ENCODE measurements at regions not wholly inside any gene's neighbourhood (a gene's known extent, or its start where the extent isn't known, plus 50 kb on each side); places are given as distances from the start of the nearest gene placed in this dataset.
"Not testable (repeated sequence)": the region's sequence is repeated elsewhere in the genome, so short reads cannot be mapped to it uniquely, and the experiment has no call there.

DNA sequence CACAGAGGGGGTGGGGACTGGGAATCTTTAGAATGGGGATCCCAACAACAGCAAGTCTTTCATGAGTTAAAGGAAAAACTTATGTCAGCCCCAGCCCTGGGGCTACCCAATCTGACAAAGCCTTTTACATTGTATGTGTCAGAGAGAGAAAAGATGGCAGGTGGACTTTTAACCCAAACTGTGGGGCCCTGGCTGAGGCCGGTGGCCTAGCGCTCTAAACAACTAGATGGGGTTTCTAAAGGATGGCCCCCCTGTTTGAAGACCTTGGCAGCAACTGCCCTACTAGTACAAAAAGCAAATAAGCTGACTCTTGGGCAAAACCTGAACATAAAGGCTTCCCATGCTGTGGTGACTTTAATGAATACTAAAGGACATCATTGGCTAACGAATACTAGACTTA, 83.9 kb upstream of the TANC1 start:
- H3K27me3 Mint-ChIP-seq: peaks cover 5 to 14% of the 10 kb centered on the region in 2 donors
- H3K27ac ChIP-seq (ENCODE audit: low read depth, low read length); H3K36me3 ChIP-seq (ENCODE audit: insufficient read depth, low read length); H3K4me3 Mint-ChIP-seq; H3K27me3 ChIP-seq (ENCODE audit: insufficient read depth, low read length); POLR2A ChIA-PET (ENCODE audit: partially characterized antibody); H3K4me1 ChIP-seq (ENCODE audit: insufficient read depth, low read length); CTCF ChIA-PET (ENCODE audit: partially characterized antibody); intact Hi-C loops (cut with micrococcal nuclease); H3K4me3 ChIP-seq (ENCODE audit: low read length in 2 of 2); H3K9me3 Mint-ChIP-seq; H3K36me3 Mint-ChIP-seq; DNase-seq; H3K27ac Mint-ChIP-seq; H3K9me3 ChIP-seq (ENCODE audit: control insufficient read depth in 1 of 2, low read length in 2 of 2); H3K4me1 Mint-ChIP-seq: not testable (repeated sequence)

DNA sequence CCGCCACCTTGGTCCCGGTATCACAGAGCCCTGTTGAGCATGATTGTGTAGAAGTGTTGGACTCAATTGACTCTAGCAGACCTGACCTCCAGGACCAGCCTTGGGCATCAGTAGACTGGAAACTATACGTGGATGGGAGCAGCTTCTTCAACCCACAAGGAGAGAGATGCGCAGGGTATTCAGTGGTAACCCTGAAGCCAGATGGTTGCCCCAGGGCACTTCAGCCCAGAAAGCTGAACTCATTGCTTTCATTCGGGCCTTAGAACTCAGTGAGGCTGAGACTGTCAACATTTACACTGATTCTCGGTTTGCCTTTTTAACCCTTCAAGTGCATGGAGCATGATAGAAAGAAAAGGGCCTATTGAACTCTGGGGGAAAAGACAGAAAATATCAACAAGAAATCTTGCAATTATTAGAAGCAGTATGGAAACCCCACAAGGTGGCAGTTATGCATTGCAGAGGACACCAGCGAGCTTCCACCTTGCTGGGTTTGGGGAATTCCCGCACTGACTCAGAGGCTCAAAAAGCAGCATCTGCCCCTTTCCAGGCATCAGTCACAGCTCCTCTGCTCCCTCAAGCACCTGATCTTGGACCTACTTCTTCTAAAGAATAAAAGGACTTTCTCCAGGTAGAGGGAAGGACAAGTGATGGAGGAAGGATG, 83.3 kb upstream of the TANC1 start:
- H3K9me3 Mint-ChIP-seq; H3K4me1 Mint-ChIP-seq; intact Hi-C loops (cut with micrococcal nuclease); H3K4me3 Mint-ChIP-seq; H3K27ac ChIP-seq (ENCODE audit: low read depth, low read length); H3K9me3 ChIP-seq (ENCODE audit: control insufficient read depth in 1 of 2, low read length in 2 of 2); CTCF ChIA-PET (ENCODE audit: partially characterized antibody); H3K36me3 ChIP-seq (ENCODE audit: insufficient read depth, low read length); H3K4me3 ChIP-seq (ENCODE audit: low read length in 2 of 2); H3K27me3 ChIP-seq (ENCODE audit: insufficient read depth, low read length); DNase-seq; POLR2A ChIA-PET (ENCODE audit: partially characterized antibody); H3K27ac Mint-ChIP-seq; H3K4me1 ChIP-seq (ENCODE audit: insufficient read depth, low read length); H3K36me3 Mint-ChIP-seq: not testable (repeated sequence)
- H3K27me3 Mint-ChIP-seq: peaks cover 8 to 14% of the 10 kb centered on the region in 2 donors

DNA sequence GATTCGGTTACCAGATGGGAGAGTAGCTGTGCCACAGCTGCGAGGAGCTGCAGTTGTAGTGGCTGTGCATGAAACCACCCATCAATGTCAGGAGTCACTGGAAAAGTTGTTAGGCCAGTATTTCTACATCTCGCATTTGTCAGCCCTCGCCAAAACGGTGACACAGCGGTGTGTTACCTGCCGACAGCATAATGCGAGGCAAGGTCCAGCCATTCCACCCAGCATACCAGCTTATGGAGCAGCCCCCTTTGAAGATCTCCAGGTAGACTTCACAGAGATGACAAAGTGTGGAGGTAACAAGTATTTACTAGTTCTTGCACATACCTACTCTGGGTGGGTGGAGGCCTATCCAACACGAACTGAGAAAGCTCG, 82.8 kb upstream of the TANC1 start:
- H3K9me3 Mint-ChIP-seq; H3K27ac Mint-ChIP-seq; POLR2A ChIA-PET (ENCODE audit: partially characterized antibody); H3K27me3 ChIP-seq (ENCODE audit: insufficient read depth, low read length); CTCF ChIA-PET (ENCODE audit: partially characterized antibody); DNase-seq; H3K4me3 Mint-ChIP-seq; H3K4me1 Mint-ChIP-seq; H3K36me3 Mint-ChIP-seq; H3K27ac ChIP-seq (ENCODE audit: low read depth, low read length); H3K36me3 ChIP-seq (ENCODE audit: insufficient read depth, low read length); intact Hi-C loops (cut with micrococcal nuclease); H3K9me3 ChIP-seq (ENCODE audit: control insufficient read depth in 1 of 2, low read length in 2 of 2); H3K4me1 ChIP-seq (ENCODE audit: insufficient read depth, low read length); H3K4me3 ChIP-seq (ENCODE audit: low read length in 2 of 2): not testable (repeated sequence)
- peaks cover 8 to 15% of the 10 kb centered on the region in 2 donors for H3K27me3 Mint-ChIP-seq

DNA sequence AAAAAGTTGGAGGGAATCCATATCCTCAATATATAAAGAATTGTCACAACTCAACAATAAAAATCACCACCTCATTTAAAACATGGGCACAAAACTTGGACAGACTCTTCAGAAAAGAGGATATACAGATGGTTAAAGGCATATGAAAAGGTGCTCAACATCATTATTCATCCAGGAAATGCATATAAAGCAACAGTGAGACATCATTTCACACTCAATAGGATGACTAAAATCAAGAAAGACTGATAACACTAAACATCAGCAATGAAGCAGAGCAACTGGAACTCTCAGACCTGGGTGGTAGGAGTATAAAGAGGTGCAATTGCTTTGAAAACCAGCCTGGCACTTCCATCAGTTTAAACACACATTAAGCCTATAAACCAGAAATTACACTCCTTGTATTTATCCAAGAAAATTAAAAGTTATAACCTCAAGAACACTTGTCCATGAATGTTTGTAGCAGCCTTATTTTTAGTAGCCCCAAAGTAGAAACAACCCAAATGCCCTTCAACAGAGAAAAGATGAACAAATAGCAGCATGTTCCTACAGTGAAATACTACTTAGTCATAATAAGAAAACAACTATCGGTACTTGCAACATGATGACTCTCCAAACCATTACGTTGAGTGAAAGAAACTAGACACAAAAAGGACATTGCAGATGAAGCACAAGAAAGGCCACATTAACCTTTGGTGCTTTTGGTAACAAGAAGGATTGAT, 79.1 kb upstream of the TANC1 start:
- peaks cover 15 to 22% of the 10 kb centered on the region in 2 donors for H3K27me3 Mint-ChIP-seq
- no peak for DNase-seq
- CTCF ChIA-PET (ENCODE audit: partially characterized antibody): no interaction called here
- POLR2A ChIA-PET (ENCODE audit: partially characterized antibody): no interaction called here
- H3K4me3 Mint-ChIP-seq: no peak overlapping the region
- H3K4me1 ChIP-seq (ENCODE audit: insufficient read depth, low read length): no peaks in the 10 kb centered on the region
- H3K36me3 ChIP-seq (ENCODE audit: insufficient read depth, low read length): no peaks in the 10 kb centered on the region
- H3K36me3 Mint-ChIP-seq: no peaks in the 10 kb centered on the region
- no peak overlapping the region for H3K27ac Mint-ChIP-seq
- H3K4me3 ChIP-seq (ENCODE audit: low read length in 2 of 2): no peak overlapping the region
- H3K27ac ChIP-seq (ENCODE audit: low read depth, low read length): no peak overlapping the region
- H3K27me3 ChIP-seq (ENCODE audit: insufficient read depth, low read length): no peaks in the 10 kb centered on the region
- H3K9me3 ChIP-seq (ENCODE audit: control insufficient read depth in 1 of 2, low read length in 2 of 2): no peaks in the 10 kb centered on the region
- intact Hi-C loops (cut with micrococcal nuclease): no loop called here
- no peaks in the 10 kb centered on the region for H3K4me1 Mint-ChIP-seq
- H3K9me3 Mint-ChIP-seq: peaks cover 0 to 3% (median 0%) of the 10 kb centered on the region in 8 donors

DNA sequence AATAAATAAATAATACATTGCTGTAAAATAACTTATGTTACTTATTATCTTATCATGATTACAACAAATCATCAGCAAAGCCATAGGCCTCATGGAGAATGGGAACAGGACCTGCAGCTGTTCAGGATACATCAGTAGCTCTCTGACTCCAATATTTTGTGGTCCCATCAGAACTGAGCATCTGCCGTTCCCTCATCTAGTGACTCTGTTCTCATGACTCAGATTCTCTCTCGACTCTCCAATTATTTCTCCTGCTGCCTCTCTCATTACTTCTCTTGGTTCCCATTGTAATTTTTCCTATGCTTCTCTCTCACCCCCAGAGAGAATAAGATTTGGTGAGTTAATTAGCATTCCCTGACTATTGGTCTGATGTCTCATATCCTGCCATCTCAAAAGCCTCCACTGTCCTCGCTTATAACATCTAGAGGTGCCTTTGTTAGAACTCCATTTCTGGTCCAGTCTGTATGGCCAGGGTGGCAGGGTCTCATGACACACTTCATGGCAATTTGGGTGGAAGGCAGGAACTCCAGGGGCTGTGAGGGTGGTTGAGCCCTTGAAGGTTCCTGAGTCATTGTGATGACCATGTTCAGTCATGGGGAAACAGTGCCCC, 78.0 kb upstream of the TANC1 start:
- ChIA-PET POLR2A (ENCODE audit: partially characterized antibody) (no interaction called here), CTCF (ENCODE audit: partially characterized antibody) (no interaction called here)
- peaks cover 0 to 3% (median 0%) of the 10 kb centered on the region in 8 donors for H3K9me3 Mint-ChIP-seq
- peaks cover 15 to 22% of the 10 kb centered on the region in 2 donors for H3K27me3 Mint-ChIP-seq
- H3K4me1 ChIP-seq (ENCODE audit: insufficient read depth, low read length): no peaks in the 10 kb centered on the region
- no peak overlapping the region for H3K27ac ChIP-seq (ENCODE audit: low read depth, low read length)
- no peaks in the 10 kb centered on the region for H3K36me3 ChIP-seq (ENCODE audit: insufficient read depth, low read length)
- H3K4me3 Mint-ChIP-seq: no peak overlapping the region
- H3K36me3 Mint-ChIP-seq: no peaks in the 10 kb centered on the region
- no peaks in the 10 kb centered on the region for H3K9me3 ChIP-seq (ENCODE audit: control insufficient read depth in 1 of 2, low read length in 2 of 2)
- H3K27ac Mint-ChIP-seq: no peak overlapping the region
- intact Hi-C loops (cut with micrococcal nuclease): no loop called here
- no peak overlapping the region for H3K4me3 ChIP-seq (ENCODE audit: low read length in 2 of 2)
- DNase-seq: no peak
- no peaks in the 10 kb centered on the region for H3K27me3 ChIP-seq (ENCODE audit: insufficient read depth, low read length)
- no peaks in the 10 kb centered on the region for H3K4me1 Mint-ChIP-seq

DNA sequence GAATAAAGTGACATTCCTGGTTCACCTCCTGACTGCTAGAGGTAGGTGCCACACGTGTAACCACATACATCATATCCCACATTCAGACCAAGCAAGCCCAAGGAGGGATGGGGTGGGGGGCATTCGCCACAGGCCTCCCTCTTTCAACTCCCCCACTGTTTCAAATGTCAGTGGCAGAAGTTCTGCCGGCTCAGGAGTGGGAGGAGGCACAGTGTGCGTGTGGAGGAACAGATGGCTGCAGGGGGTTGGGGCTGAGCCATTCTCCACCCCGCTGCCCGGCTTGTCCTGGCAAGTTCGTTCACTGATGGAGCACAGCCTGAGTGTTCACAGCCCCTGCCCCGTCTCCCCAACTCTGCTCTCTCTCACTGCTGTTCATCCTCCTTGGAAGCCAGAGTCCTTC, 75.4 kb upstream of the TANC1 start:
- DNase-seq: no peak
- no peaks in the 10 kb centered on the region for H3K36me3 ChIP-seq (ENCODE audit: insufficient read depth, low read length)
- ChIA-PET CTCF (ENCODE audit: partially characterized antibody) (no interaction called here), POLR2A (ENCODE audit: partially characterized antibody) (no interaction called here)
- peaks cover 12 to 13% of the 10 kb centered on the region in 2 donors for H3K27me3 Mint-ChIP-seq
- no peaks in the 10 kb centered on the region for H3K36me3 Mint-ChIP-seq
- H3K27me3 ChIP-seq (ENCODE audit: insufficient read depth, low read length): no peaks in the 10 kb centered on the region
- no peak overlapping the region for H3K27ac ChIP-seq (ENCODE audit: low read depth, low read length)
- H3K9me3 ChIP-seq (ENCODE audit: control insufficient read depth in 1 of 2, low read length in 2 of 2): no peaks in the 10 kb centered on the region
- no peaks in the 10 kb centered on the region for H3K4me1 ChIP-seq (ENCODE audit: insufficient read depth, low read length)
- no peak overlapping the region for H3K27ac Mint-ChIP-seq
- H3K4me1 Mint-ChIP-seq: no peaks in the 10 kb centered on the region
- H3K4me3 Mint-ChIP-seq: no peak overlapping the region
- peaks cover 0 to 3% (median 0%) of the 10 kb centered on the region in 8 donors for H3K9me3 Mint-ChIP-seq
- H3K4me3 ChIP-seq (ENCODE audit: low read length in 2 of 2): no peak overlapping the region
- intact Hi-C loops (cut with micrococcal nuclease): no loop called here

DNA sequence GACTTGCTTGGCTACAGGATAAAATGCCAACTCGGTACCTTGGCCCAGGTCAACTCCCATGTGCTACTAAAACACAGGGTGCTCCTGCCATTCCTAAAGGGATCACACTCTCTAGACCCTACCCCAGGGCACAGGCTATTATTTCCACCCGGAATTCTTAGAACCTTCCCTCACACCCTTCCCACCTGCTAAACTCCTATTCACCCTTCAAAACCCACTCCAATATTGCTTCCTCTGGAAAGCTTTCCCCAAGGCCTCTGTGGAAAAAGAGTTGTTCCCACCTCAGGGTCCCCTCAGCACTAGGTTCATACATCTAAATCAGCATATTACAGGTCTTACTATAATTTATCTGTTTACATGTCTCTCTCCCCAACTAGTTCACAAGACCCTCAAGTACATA, 75.0 kb upstream of the TANC1 start:
- H3K36me3 Mint-ChIP-seq: no peaks in the 10 kb centered on the region
- Histone ChIP-seq H3K36me3 (ENCODE audit: insufficient read depth, low read length) (no peaks in the 10 kb centered on the region), H3K9me3 (ENCODE audit: control insufficient read depth in 1 of 2, low read length in 2 of 2) (no peaks in the 10 kb centered on the region), H3K27ac (ENCODE audit: low read depth, low read length) (no peak overlapping the region), H3K27me3 (ENCODE audit: insufficient read depth, low read length) (no peaks in the 10 kb centered on the region), H3K4me3 (ENCODE audit: low read length in 2 of 2) (no peak overlapping the region), H3K4me1 (ENCODE audit: insufficient read depth, low read length) (no peaks in the 10 kb centered on the region)
- no peak overlapping the region for H3K4me3 Mint-ChIP-seq
- H3K27me3 Mint-ChIP-seq: peaks cover 12 to 13% of the 10 kb centered on the region in 2 donors
- intact Hi-C loops (cut with micrococcal nuclease): no loop called here
- DNase-seq: no peak
- H3K4me1 Mint-ChIP-seq: no peaks in the 10 kb centered on the region
- ChIA-PET CTCF (ENCODE audit: partially characterized antibody) (no interaction called here), POLR2A (ENCODE audit: partially characterized antibody) (no interaction called here)
- H3K9me3 Mint-ChIP-seq: peaks cover 0 to 3% (median 0%) of the 10 kb centered on the region in 8 donors
- H3K27ac Mint-ChIP-seq: no peak overlapping the region

Data from CD4-positive, alpha-beta memory T cell (primary cell).